GM18499 (cell line): ENCODE measurements at regions not wholly inside any gene's neighbourhood (a gene's known extent, or its start where the extent isn't known, plus 50 kb on each side); places are given as distances from the start of the nearest gene placed in this dataset.
A peak's percentile ranks its signal among the peaks of the same experiment; 100 is the strongest.
"Not testable (repeated sequence)": the region's sequence is repeated elsewhere in the genome, so short reads cannot be mapped to it uniquely, and the experiment has no call there.

Experiments
- ATAC-seq: cut with Tn5 transposase; IDR thresholded peaks from one replicate; pipeline ENCODE4 v1.9.1; 2021; ENCODE audit warnings: moderate number of reproducible peaks; ENCODE audit not compliant: insufficient read depth, unreplicated experiment

GRCh38 chr10:16116404-16117304 is 256.3 kb upstream of the MINDY3 start:
- no peak for ATAC-seq

- no peak for ATAC-seq
Measured at GRCh38 chr10:16117305-16117695, 257.0 kb upstream of the MINDY3 start.

- ATAC-seq = no peak
Measured at GRCh38 chr10:16119445-16119844, 259.1 kb upstream of the MINDY3 start.

GRCh38 chr10:16120563-16120962 is 260.3 kb upstream of the MINDY3 start:
- no peak for ATAC-seq

GRCh38 chr10:16141499-16141898 is 281.2 kb upstream of the MINDY3 start:
- no peak for ATAC-seq

- ATAC-seq = no peak
Measured at GRCh38 chr10:16146993-16147392, 286.7 kb upstream of the MINDY3 start.

GRCh38 chr10:16155834-16156233 is 281.0 kb upstream of the PTER start:
- no peak for ATAC-seq

- no peak for ATAC-seq
Measured at GRCh38 chr10:16156681-16157080, 280.1 kb upstream of the PTER start.

- ATAC-seq = not testable (repeated sequence)
Measured at GRCh38 chr10:16165067-16165466, 271.7 kb upstream of the PTER start.

- no peak for ATAC-seq
Measured at GRCh38 chr10:16182144-16182543, 254.7 kb upstream of the PTER start.

GRCh38 chr10:16182688-16183087 is 254.1 kb upstream of the PTER start:
- ATAC-seq = no peak

GRCh38 chr10:16184096-16184597 is 252.7 kb upstream of the PTER start:
- no peak for ATAC-seq

GRCh38 chr10:16184906-16185305 is 251.9 kb upstream of the PTER start:
- no peak for ATAC-seq

- no peak for ATAC-seq
Measured at GRCh38 chr10:16186564-16186963, 250.2 kb upstream of the PTER start.

- no peak for ATAC-seq
Measured at GRCh38 chr10:16187161-16187560, 249.6 kb upstream of the PTER start.

GRCh38 chr10:16192337-16192736 is 244.5 kb upstream of the PTER start:
- ATAC-seq = no peak

GRCh38 chr10:16193241-16193640 is 243.6 kb upstream of the PTER start:
- ATAC-seq = no peak

- ATAC-seq = peak; percentile 97
Measured at GRCh38 chr10:16195178-16195769, 241.5 kb upstream of the PTER start.

GRCh38 chr10:16195894-16196293 is 240.9 kb upstream of the PTER start:
- no peak for ATAC-seq

- ATAC-seq = no peak
Measured at GRCh38 chr10:16199216-16199615, 237.6 kb upstream of the PTER start.

GRCh38 chr10:16223618-16224017 is 213.2 kb upstream of the PTER start:
- not testable (repeated sequence) for ATAC-seq

GRCh38 chr10:16227674-16228073 is 209.1 kb upstream of the PTER start:
- ATAC-seq = no peak
